IMR-90 (cell line): ENCODE measurements at regions not wholly inside any gene's neighbourhood (a gene's known extent, or its start where the extent isn't known, plus 50 kb on each side); places are given as distances from the start of the nearest gene placed in this dataset.

Source experiments
- ATAC-seq: fragments of 200-7000 bp; cut with Tn5 transposase; 2 replicates; pipeline ENCODE4 v1.9.1; 2020; ENCODE audit warnings: low read depth, mild to moderate bottlenecking, moderate library complexity
- BruUV-seq: library from RNA; stranded (reverse); fragments of 400-500 nt; replicated peaks from 2 replicates; lab custom pipeline; 2021; lab: Mats Ljungman, UMichigan
- CTCF ChIA-PET: fragments of 300-600 bp; formaldehyde crosslinking; extraction: SDS; loops from one replicate; lab custom pipeline; 2021; ENCODE audit warnings: antibody characterized with exemption; lab: Yijun Ruan, JAX
- POLR2A ChIA-PET: fragments of 300-600 bp; sonication (Branson Sonifier 250); formaldehyde crosslinking; loops from one replicate; lab custom pipeline; 2022; ENCODE audit warnings: antibody characterized with exemption; ENCODE audit not compliant: unreplicated experiment; lab: Charles Lee
- DNase-seq: peaks from one replicate; pipeline ENCODE4 v3.0.0; 2013
- H2AFZ ChIP-seq: replicated peaks from 2 replicates; pipeline ENCODE3; 2013; ENCODE audit warnings: low read length, mild to moderate bottlenecking; ENCODE audit not compliant: poor library complexity
- H2AK5ac ChIP-seq: 2 replicates; pipeline ENCODE4 v1.6.1; 2013; ENCODE audit warnings: low read depth, low read length, inconsistent platforms
- H2AK9ac ChIP-seq: replicated peaks from 2 replicates; pipeline ENCODE3; 2013; ENCODE audit warnings: mild to moderate bottlenecking, low read depth, low read length, moderate library complexity; ENCODE audit not compliant: poor library complexity
- H2BK120ac ChIP-seq: 2 replicates; pipeline ENCODE4 v1.6.1; 2013; ENCODE audit warnings: low read depth, low read length, inconsistent platforms
- H2BK15ac ChIP-seq: 3 replicates; pipeline ENCODE4 v1.6.1; 2013; ENCODE audit warnings: low read depth, low read length, inconsistent platforms
- H2BK20ac ChIP-seq: 2 replicates; pipeline ENCODE4 v1.6.1; 2013; ENCODE audit warnings: low read depth, mild to moderate bottlenecking, inconsistent platforms, low read length, moderate library complexity
- H2BK5ac ChIP-seq: 2 replicates; pipeline ENCODE4 v1.6.1; 2013; ENCODE audit warnings: mild to moderate bottlenecking, low read depth, low read length, inconsistent platforms; ENCODE audit not compliant: poor library complexity, severe bottlenecking
- H3K14ac ChIP-seq: replicated peaks from 2 replicates; pipeline ENCODE4 v1.6.1; 2013; ENCODE audit warnings: low read depth, low read length, inconsistent platforms
- H3K18ac ChIP-seq: 2 replicates; pipeline ENCODE4 v1.6.1; 2013; ENCODE audit warnings: low read depth, low read length, control low read depth
- H3K23ac ChIP-seq: 2 replicates; pipeline ENCODE4 v1.6.1; 2013; ENCODE audit warnings: low read depth, low read length, inconsistent platforms
- H3K27ac ChIP-seq: 2 replicates; pipeline ENCODE4 v1.5.1; 2013; ENCODE audit warnings: mild to moderate bottlenecking, control low read depth, low read length; ENCODE audit not compliant: insufficient read depth
- H3K27me3 ChIP-seq: 2 replicates; pipeline ENCODE4 v1.6.1; 2013; ENCODE audit warnings: low read length; ENCODE audit not compliant: control insufficient read depth, insufficient read depth
- H3K36me3 ChIP-seq: 2 replicates; pipeline ENCODE4 v1.6.1; 2013; ENCODE audit warnings: low read length, mixed read lengths; ENCODE audit not compliant: control insufficient read depth, insufficient read depth
- H3K4ac ChIP-seq: 2 replicates; pipeline ENCODE4 v1.6.1; 2013; ENCODE audit warnings: low read depth, low read length, inconsistent platforms
- H3K4me1 ChIP-seq: 2 replicates; pipeline ENCODE4 v1.6.1; 2013; ENCODE audit warnings: low read length, mixed read lengths; ENCODE audit not compliant: control insufficient read depth, insufficient read depth
- H3K4me2 ChIP-seq: 2 replicates; pipeline ENCODE4 v1.6.1; 2013; ENCODE audit warnings: low read depth, mild to moderate bottlenecking, control low read depth, low read length, moderate library complexity
- H3K4me3 ChIP-seq: 2 replicates; pipeline ENCODE4 v1.5.1; 2013; ENCODE audit warnings: low read depth, mild to moderate bottlenecking, control low read depth, low read length, moderate library complexity; ENCODE audit not compliant: insufficient read depth
- H3K56ac ChIP-seq: 2 replicates; pipeline ENCODE4 v1.6.1; 2013; ENCODE audit warnings: low read length, inconsistent platforms; ENCODE audit not compliant: insufficient read depth; ENCODE audit errors: extremely low read depth
- H3K79me1 ChIP-seq, 2 experiments: 2 replicates each; pipeline ENCODE4 v1.6.1; 2013; ENCODE audit warnings: low read length in 2 of 2, inconsistent platforms in 1 of 2, low read depth in 1 of 2
- H3K9ac ChIP-seq: 2 replicates; pipeline ENCODE4 v1.6.1; 2013; ENCODE audit warnings: low read depth, low read length, control low read depth
- H3K9me1 ChIP-seq: 2 replicates; pipeline ENCODE4 v1.6.1; 2013; ENCODE audit warnings: low read length, inconsistent platforms; ENCODE audit not compliant: insufficient read depth
- H3K9me3 ChIP-seq: 2 replicates; pipeline ENCODE4 v1.6.1; 2013; ENCODE audit warnings: low read length; ENCODE audit not compliant: control insufficient read depth, insufficient read depth
- H4K20me1 ChIP-seq: 2 replicates; pipeline ENCODE4 v1.6.1; 2013; ENCODE audit warnings: low read length, inconsistent platforms; ENCODE audit not compliant: insufficient read depth
- H4K5ac ChIP-seq: 2 replicates; pipeline ENCODE4 v1.6.1; 2013; ENCODE audit warnings: mild to moderate bottlenecking, low read depth, low read length, control low read depth
- H4K8ac ChIP-seq, 2 experiments: 2 replicates each; pipeline ENCODE4 v1.6.1; 2013; ENCODE audit warnings: low read depth in 2 of 2, low read length in 2 of 2, control low read depth in 1 of 2, inconsistent platforms in 1 of 2
- H4K91ac ChIP-seq: 2 replicates; pipeline ENCODE4 v1.6.1; 2013; ENCODE audit warnings: low read depth, low read length, inconsistent platforms; ENCODE audit not compliant: insufficient read depth
- BHLHE40 ChIP-seq: fragments of 150-350 bp; IDR thresholded peaks from 2 replicates; pipeline ENCODE4 v1.6.1; 2016; ENCODE audit warnings: mild to moderate bottlenecking, low read depth, low read length
- CEBPB ChIP-seq: IDR thresholded peaks from 2 replicates; pipeline ENCODE4 v1.6.1; 2012; ENCODE audit warnings: low read depth, low read length, improper control_type of control experiment
- CHD1 ChIP-seq: IDR thresholded peaks from 2 replicates; pipeline ENCODE4 v1.6.1; 2012; ENCODE audit warnings: low read depth, low read length, improper control_type of control experiment
- CTCF ChIP-seq: conservative IDR thresholded peaks from 2 replicates; pipeline ENCODE4 v1.5.1; 2012; ENCODE audit warnings: mild to moderate bottlenecking, low read depth, low read length, improper control_type of control experiment
- FOS ChIP-seq: fragments of 150-350 bp; IDR thresholded peaks from 2 replicates; pipeline ENCODE4 v1.6.1; 2016; ENCODE audit warnings: low read depth, low read length
- MAFK ChIP-seq: IDR thresholded peaks from 2 replicates; pipeline ENCODE4 v1.6.1; 2012; ENCODE audit warnings: low read depth, low read length, improper control_type of control experiment
- MAZ ChIP-seq: IDR thresholded peaks from 2 replicates; pipeline ENCODE4 v1.6.1; 2012; ENCODE audit warnings: low read depth, mild to moderate bottlenecking, low read length, improper control_type of control experiment, moderate library complexity, borderline replicate concordance
- MXI1 ChIP-seq: IDR thresholded peaks from 2 replicates; pipeline ENCODE4 v1.6.1; 2012; ENCODE audit warnings: low read depth, mild to moderate bottlenecking, low read length, moderate library complexity, borderline replicate concordance
- NFE2L2 ChIP-seq: fragments of 150-350 bp; IDR thresholded peaks from 2 replicates; pipeline ENCODE4 v1.6.1; 2016; ENCODE audit warnings: low read depth, mild to moderate bottlenecking, low read length
- POLR2A ChIP-seq: IDR thresholded peaks from 2 replicates; pipeline ENCODE4 v1.6.1; 2012; ENCODE audit warnings: mild to moderate bottlenecking, low read depth, low read length
- RAD21 ChIP-seq: IDR thresholded peaks from 2 replicates; pipeline ENCODE4 v1.6.1; 2012; ENCODE audit warnings: low read length, improper control_type of control experiment
- RCOR1 ChIP-seq: IDR thresholded peaks from 2 replicates; pipeline ENCODE4 v1.6.1; 2012; ENCODE audit warnings: mild to moderate bottlenecking, low read length, improper control_type of control experiment; ENCODE audit not compliant: insufficient replicate concordance
- RFX5 ChIP-seq: IDR thresholded peaks from 2 replicates; pipeline ENCODE4 v1.8.0; 2012; ENCODE audit warnings: low read depth, mild to moderate bottlenecking, low read length, moderate library complexity
- SMC3 ChIP-seq: fragments of 150-350 bp; IDR thresholded peaks from 2 replicates; pipeline ENCODE4 v1.6.1; 2016; ENCODE audit warnings: low read depth, mild to moderate bottlenecking, antibody characterized with exemption, low read length, moderate library complexity
- USF2 ChIP-seq: fragments of 150-350 bp; IDR thresholded peaks from 2 replicates; pipeline ENCODE4 v1.6.1; 2017; ENCODE audit warnings: mild to moderate bottlenecking, antibody characterized with exemption, low read length, low read depth
- WGBS, 2 experiments: methylation state at CpG; one replicate each; pipeline versions ENCODE4 v1.1.5 to v1.1.7; 2013; ENCODE audit warnings: missing lambda C conversion rate in 2 of 2; ENCODE audit not compliant: insufficient read length in 1 of 2; ENCODE audit errors: extremely low coverage in 2 of 2; 5-methylcytosine and 5-hydroxymethylcytosine counted together
- dilution Hi-C: fragments of 300-500 bp; cut with HindIII; formaldehyde crosslinking; loops from one replicate; pipeline ENCODE4 v1.14.3; 2018; ENCODE audit warnings: low sequenced_read_pairs; ENCODE audit not compliant: unreplicated experiment
- in situ Hi-C: fragments of 300-500 bp; cut with MboI; formaldehyde crosslinking; loops from 3 replicates; pipeline ENCODE4 v1.14.3; 2019; ENCODE audit warnings: low sequenced_read_pairs, inconsistent platforms, mixed read lengths
- intact Hi-C: fragments of 100-400 bp; cut with micrococcal nuclease; formaldehyde crosslinking; loops from 2 replicates; pipeline ENCODE4 v1.10.0; 2022
- TF ChIP-seq, protein P1 (sequence below): fragments of 150-350 bp; IDR thresholded peaks from 2 replicates; pipeline ENCODE4 v1.6.1; 2016; ENCODE audit warnings: low read depth, mild to moderate bottlenecking, low read length, moderate library complexity, borderline replicate concordance

DNA sequence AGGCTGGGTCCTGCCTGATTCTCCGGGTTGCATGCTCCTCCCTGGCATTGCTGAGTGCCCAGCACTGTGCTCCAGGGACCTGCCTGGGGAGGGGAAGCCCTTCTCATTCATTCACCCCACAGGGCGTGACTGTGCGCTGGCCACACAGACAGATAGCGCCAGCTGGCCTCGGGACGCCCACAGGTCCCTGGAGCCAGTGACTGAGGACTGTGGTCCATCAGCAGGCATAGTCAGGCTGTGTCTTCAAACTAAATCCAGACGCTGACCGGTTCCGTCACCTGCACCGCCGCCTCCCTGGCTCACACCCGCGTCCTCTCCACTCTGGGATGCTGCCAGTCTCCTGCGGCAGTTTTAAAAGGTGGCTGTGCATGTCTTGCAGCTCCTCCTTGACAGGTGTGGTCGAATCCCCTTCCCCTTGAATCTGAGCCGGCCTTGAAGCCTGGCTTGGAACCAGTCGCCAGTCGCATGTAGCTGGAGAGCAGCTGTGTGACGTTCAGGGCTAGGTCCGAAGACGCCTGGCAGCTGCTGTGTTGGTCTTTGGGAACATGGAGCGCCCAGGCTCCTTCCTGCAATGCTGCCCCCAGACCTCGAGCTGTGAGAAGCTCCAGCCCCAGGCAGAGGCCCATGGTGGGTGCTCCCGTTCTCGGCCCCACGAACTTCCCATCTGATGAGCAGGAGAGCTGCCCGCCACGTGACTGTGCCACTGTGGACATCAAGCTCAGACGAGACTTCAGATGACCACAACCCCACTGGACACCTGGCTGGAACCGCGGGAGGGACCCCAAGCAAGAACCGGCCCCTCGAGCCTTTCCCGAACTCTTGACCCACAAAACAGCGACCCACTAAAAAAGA is 94.1 kb downstream of the ADRA2C start:
- ChIA-PET CTCF (no interaction called here), POLR2A (no interaction called here)
- WGBS, 2 experiments, result 55% methylated on average over 10 of the region's 35 CpGs; no CpG with 5 or more reads in 1 of the 2 experiments
- Histone ChIP-seq H2BK20ac (no peak overlapping the region), H3K4me2 (no peak overlapping the region), H2BK120ac (no peak overlapping the region), H3K9me1 (no peaks in the 10 kb centered on the region), H3K23ac (no peak overlapping the region), H3K79me1 (no peaks in the 10 kb centered on the region), H2BK15ac (no peak overlapping the region), H3K56ac (no peak overlapping the region), H3K4ac (no peak overlapping the region), H4K5ac (no peak overlapping the region), H4K20me1 (no peaks in the 10 kb centered on the region), H2AFZ (no peak overlapping the region), H2BK5ac (no peak overlapping the region), H4K91ac (no peak overlapping the region), H3K4me3 (no peak overlapping the region), H3K18ac (no peak overlapping the region), H3K14ac (no peak overlapping the region), H3K36me3 (no peaks in the 10 kb centered on the region), H3K4me1 (no peaks in the 10 kb centered on the region), H2AK9ac (no peak overlapping the region), H4K8ac (no peak overlapping the region), H3K9ac (no peak overlapping the region), H2AK5ac (no peak overlapping the region), H3K9me3 (no peaks in the 10 kb centered on the region), H3K27me3 (peaks cover 61% of the 10 kb centered on the region), H3K27ac (no peak overlapping the region)
- no TSS peak for BruUV-seq
- DNase-seq, result no peak
- ATAC-seq, result no peak
- dilution Hi-C loops, result no loop called here
- intact Hi-C loops, result no loop called here
- no peak for TF ChIP-seq RFX5
- no peak for TF ChIP-seq MXI1
- no peak for TF ChIP-seq RAD21
- TF ChIP-seq, protein P1, sequence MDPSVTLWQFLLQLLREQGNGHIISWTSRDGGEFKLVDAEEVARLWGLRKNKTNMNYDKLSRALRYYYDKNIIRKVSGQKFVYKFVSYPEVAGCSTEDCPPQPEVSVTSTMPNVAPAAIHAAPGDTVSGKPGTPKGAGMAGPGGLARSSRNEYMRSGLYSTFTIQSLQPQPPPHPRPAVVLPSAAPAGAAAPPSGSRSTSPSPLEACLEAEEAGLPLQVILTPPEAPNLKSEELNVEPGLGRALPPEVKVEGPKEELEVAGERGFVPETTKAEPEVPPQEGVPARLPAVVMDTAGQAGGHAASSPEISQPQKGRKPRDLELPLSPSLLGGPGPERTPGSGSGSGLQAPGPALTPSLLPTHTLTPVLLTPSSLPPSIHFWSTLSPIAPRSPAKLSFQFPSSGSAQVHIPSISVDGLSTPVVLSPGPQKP, result no peak
- TF ChIP-seq BHLHE40, result no peak
- TF ChIP-seq MAZ, result no peak
- no peak for TF ChIP-seq CHD1
- no peak for TF ChIP-seq RCOR1
- no peak for TF ChIP-seq CTCF
- TF ChIP-seq NFE2L2, result no peak
- no peak for TF ChIP-seq MAFK
- no peak for TF ChIP-seq SMC3
- no peak for TF ChIP-seq POLR2A
- no peak for TF ChIP-seq USF2
- no peak for TF ChIP-seq FOS
- no peak for TF ChIP-seq CEBPB
- in situ Hi-C loops, result no loop called here
